Thymus (tissue), 11 donors: ENCODE measurements at regions not wholly inside any gene's neighbourhood (a gene's known extent, or its start where the extent isn't known, plus 50 kb on each side); places are given as distances from the start of the nearest gene placed in this dataset.
"Not testable (repeated sequence)": the region's sequence is repeated elsewhere in the genome, so short reads cannot be mapped to it uniquely, and the experiment has no call there.

Experiments used
- DNase-seq, 9 donors: peaks; one replicate each; pipeline ENCODE4 v3.0.0-alpha.2; 2013; ENCODE audit warnings: low spot score in 9 of 9, low read depth in 6 of 9, missing footprints in 1 of 9
- H3K27ac ChIP-seq, 2 donors: one replicate each; pipeline ENCODE4 v1.5.1; 2013; ENCODE audit warnings: control low read depth in 1 of 2, low read depth in 1 of 2, low read length in 1 of 2, mild to moderate bottlenecking in 1 of 2, moderate library complexity in 1 of 2
- H3K27me3 ChIP-seq, 2 donors: one replicate each; pipeline ENCODE4 v1.5.1; 2013; ENCODE audit warnings: low read length in 1 of 2; ENCODE audit not compliant: control insufficient read depth in 2 of 2, insufficient read depth in 1 of 2
- H3K36me3 ChIP-seq, 2 donors: one replicate each; pipeline ENCODE4 v1.5.1; 2013; ENCODE audit warnings: low read length in 1 of 2, mild to moderate bottlenecking in 1 of 2, moderate library complexity in 1 of 2; ENCODE audit not compliant: control insufficient read depth in 2 of 2, insufficient read depth in 2 of 2
- H3K4me1 ChIP-seq, 2 donors: one replicate each; pipeline ENCODE4 v1.5.1; 2013; ENCODE audit warnings: low read length in 2 of 2; ENCODE audit not compliant: control insufficient read depth in 2 of 2, insufficient read depth in 2 of 2
- H3K4me3 ChIP-seq, 2 donors: one replicate each; pipeline ENCODE4 v1.5.1; 2013; ENCODE audit warnings: low read length in 2 of 2, control low read depth in 1 of 2, mild to moderate bottlenecking in 1 of 2
- H3K9me3 ChIP-seq, 2 donors: one replicate each; pipeline ENCODE4 v1.5.1; 2013; ENCODE audit warnings: low read length in 1 of 2, mild to moderate bottlenecking in 1 of 2; ENCODE audit not compliant: control insufficient read depth in 2 of 2, insufficient read depth in 1 of 2
- WGBS: extraction: QIAGEN DNeasy Blood & Tissue Kit; methylation state at CpG from one replicate; pipeline ENCODE4 v1.1.7; 2013; 5-methylcytosine and 5-hydroxymethylcytosine counted together
- donor health status: healthy.

DNA sequence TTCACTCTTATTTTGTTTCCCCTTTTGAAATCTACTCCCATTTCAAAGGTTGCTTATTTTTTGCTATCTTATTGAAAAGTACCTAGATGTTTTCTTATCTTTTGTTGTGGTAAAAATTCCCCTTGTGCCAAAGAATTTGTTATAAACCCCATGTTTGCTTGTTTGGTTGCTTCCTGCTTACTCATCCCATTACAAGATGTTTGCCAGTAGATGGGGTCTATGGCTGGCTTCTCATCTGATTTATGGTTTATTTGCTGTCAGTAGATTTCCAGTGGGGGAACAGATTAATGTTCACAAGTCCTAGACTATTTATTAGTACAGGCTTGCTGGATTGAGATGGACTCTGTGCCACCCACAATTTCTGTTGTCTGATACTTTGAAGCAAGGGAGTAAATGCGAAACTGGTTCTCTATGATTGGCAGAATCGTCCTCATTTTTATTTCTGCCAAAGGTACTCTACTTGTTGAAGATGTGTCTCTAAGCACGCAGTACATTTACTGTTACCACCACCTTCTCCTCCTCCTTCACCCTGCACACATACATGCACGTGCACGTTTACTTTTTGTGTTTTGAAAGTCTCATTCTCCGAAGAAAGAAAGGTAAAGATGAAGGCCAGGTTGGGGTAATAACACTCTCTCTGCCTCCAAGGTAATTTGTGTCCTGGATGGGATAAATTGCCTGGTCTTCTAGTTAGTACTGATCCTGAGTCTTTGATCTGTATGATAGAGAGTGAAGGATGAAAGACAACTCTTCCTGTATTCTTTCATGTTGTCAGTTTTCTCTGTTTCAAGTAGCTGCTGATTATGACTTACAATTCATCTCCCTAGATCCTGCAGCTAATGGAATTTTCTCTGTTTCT is 117.2 kb upstream of the ATP2B1 start:
- H3K27me3 ChIP-seq: no peaks in the 10 kb centered on the region
- H3K4me3 ChIP-seq: no peak overlapping the region
- H3K9me3 ChIP-seq: no peaks in the 10 kb centered on the region
- H3K27ac ChIP-seq: no peak overlapping the region
- no peaks in the 10 kb centered on the region for H3K4me1 ChIP-seq
- no peak for DNase-seq
- no peaks in the 10 kb centered on the region for H3K36me3 ChIP-seq
- 92% methylated on average over 6 of the region's 6 CpGs for WGBS

DNA sequence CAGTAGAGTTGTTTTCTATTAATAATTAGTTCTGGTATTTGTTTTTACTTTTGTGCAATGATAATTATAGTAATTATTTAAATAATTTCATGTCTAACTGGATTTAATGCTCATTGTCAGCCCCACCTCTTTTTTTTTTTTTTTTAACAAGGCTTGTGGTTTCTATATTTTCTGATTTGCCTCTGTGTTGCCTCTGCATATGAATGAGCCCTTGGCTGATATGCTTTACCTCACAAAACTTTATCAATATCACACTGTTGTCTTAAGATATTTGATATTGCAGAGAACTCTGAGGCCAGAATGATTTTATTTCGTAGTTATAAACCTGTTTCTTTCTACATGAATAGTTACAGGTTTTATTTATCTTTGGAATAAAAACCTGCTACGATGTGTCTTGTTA is 116.2 kb upstream of the ATP2B1 start:
- Histone ChIP-seq H3K4me1 (no peaks in the 10 kb centered on the region), H3K27ac (no peak overlapping the region), H3K36me3 (no peaks in the 10 kb centered on the region), H3K9me3 (no peaks in the 10 kb centered on the region), H3K4me3 (no peak overlapping the region), H3K27me3 (no peaks in the 10 kb centered on the region)
- WGBS: 91% methylated on average over 2 of the region's 2 CpGs
- DNase-seq: no peak

DNA sequence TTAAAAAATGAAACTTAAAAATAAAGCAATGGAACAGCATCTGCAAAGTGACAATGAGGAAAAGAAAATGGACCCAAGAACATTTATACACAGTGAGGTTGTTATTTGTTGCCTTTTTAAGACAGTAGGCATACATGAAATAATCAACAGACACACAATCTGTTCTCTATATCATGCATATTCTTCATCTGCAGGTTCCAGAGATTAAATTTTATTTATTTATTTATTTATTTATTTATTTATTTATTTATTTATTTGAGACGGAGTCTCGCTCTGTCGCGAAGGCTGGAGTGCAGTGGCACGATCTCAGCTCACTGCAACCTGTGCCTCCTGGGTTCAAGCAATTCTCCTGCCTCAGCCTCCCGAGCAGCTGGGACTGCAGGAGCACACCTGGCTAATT is 114.4 kb upstream of the ATP2B1 start:
- not testable (repeated sequence) for H3K27ac ChIP-seq, H3K36me3 ChIP-seq, H3K9me3 ChIP-seq, DNase-seq, H3K4me3 ChIP-seq, H3K27me3 ChIP-seq, H3K4me1 ChIP-seq
- over 99% methylated on average over 6 of the region's 6 CpGs for WGBS

DNA sequence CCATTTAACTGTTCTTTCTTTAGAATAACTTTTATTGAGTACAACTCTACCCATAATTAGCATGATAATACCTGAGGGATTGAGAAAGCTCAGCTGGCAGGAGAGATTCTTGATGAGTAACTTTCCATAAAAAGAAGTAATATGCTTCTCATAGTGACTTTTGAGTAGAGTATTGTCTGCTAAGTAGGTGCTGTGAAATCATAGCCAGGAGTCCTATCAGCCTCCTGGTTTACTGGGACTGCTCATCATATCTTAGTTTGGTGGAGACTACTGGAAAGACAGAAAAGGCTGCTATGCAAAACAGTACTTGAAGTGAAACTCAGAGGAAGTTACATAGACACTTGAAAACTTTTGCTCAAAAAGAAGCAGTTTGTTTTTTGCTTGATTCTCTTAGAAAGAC is 113.3 kb upstream of the ATP2B1 start:
- Histone ChIP-seq H3K4me3 (no peak overlapping the region), H3K4me1 (no peaks in the 10 kb centered on the region), H3K36me3 (no peaks in the 10 kb centered on the region), H3K27me3 (no peaks in the 10 kb centered on the region), H3K9me3 (no peaks in the 10 kb centered on the region), H3K27ac (no peak overlapping the region)
- DNase-seq: no peak

DNA sequence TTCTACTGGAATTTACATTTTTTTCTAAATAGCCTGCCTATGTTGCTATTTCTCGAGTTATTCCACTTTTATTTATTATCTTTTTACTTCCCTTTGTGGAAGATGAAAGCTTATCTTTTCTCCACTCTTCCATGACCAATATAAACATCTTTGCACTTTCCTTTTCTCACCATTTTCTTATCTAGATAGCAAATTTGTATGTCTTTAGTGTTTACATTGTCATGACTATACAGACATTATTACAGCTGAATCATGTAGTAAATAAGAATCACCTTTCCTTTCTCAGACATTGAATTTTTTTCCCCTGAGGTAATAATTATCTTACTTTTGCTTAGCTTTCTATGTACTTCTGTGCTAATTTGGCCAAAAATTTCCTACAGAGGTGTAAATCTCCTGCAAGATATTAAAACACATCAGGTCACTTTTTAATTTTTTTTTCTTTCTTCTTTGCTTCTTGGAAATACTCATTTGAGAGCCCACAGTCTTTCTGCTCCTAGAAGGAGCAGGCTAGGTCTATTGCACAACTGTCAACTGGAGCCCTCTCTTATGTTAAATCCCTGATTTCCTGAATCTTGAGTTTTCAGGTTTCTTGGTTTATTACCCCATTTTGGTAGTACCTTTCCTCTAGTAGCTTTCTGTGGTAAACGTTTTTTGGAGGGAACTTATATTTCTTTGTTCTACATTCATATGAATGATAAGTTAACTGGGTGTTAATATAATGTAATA is 109.0 kb upstream of the ATP2B1 start:
- H3K9me3 ChIP-seq: no peaks in the 10 kb centered on the region
- H3K36me3 ChIP-seq: no peaks in the 10 kb centered on the region
- no peaks in the 10 kb centered on the region for H3K4me1 ChIP-seq
- WGBS: 72% methylated on average over 2 of the region's 2 CpGs
- H3K4me3 ChIP-seq: no peak overlapping the region
- no peaks in the 10 kb centered on the region for H3K27me3 ChIP-seq
- H3K27ac ChIP-seq: no peak overlapping the region
- no peak for DNase-seq

DNA sequence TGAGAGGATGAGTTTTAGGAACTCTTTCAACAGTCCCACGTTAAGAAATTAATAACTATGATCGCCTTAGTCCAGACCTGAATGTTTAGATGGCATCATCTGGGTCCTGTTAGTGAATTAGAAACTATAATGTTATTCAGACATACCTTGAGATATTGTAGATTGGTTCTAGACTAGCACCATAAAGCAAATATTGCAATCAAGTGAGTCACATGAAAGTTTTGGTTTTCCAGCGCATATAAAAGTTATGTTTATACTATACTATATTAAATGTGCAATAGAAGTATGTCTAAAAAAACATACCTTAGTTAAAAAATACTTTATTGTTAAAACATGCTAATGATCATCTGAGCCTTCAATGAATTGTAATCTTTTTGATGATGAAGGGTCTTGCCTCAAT is 106.6 kb upstream of the ATP2B1 start:
- 97% methylated on average over 3 of the region's 3 CpGs for WGBS
- DNase-seq: no peak
- no peaks in the 10 kb centered on the region for H3K4me1 ChIP-seq
- H3K36me3 ChIP-seq: no peaks in the 10 kb centered on the region
- H3K27ac ChIP-seq: no peak overlapping the region
- H3K27me3 ChIP-seq: no peaks in the 10 kb centered on the region
- H3K9me3 ChIP-seq: no peaks in the 10 kb centered on the region
- no peak overlapping the region for H3K4me3 ChIP-seq

DNA sequence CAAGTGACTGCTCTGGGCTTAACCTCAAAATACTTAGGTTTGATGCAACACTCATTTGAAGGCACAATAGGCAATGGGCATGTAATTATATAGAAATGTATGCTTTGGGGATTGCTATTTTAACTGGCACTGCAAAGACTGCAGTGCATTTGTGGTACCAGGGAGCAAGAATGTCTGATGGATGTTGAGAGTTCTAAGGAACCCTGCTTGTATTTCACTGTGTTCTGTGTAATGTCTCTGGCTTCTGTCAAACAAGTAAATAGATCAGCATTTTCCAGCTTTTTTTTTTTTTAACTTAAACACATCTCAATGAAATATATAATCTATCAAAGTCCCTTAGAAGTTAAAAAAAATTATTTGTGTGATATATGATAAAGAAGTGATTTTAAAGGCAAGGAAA is 94.8 kb upstream of the ATP2B1 start:
- no peaks in the 10 kb centered on the region for H3K9me3 ChIP-seq
- no peaks in the 10 kb centered on the region for H3K36me3 ChIP-seq
- no peak overlapping the region for H3K4me3 ChIP-seq
- H3K27me3 ChIP-seq: no peaks in the 10 kb centered on the region
- no peak overlapping the region for H3K27ac ChIP-seq
- no peaks in the 10 kb centered on the region for H3K4me1 ChIP-seq
- DNase-seq: no peak

DNA sequence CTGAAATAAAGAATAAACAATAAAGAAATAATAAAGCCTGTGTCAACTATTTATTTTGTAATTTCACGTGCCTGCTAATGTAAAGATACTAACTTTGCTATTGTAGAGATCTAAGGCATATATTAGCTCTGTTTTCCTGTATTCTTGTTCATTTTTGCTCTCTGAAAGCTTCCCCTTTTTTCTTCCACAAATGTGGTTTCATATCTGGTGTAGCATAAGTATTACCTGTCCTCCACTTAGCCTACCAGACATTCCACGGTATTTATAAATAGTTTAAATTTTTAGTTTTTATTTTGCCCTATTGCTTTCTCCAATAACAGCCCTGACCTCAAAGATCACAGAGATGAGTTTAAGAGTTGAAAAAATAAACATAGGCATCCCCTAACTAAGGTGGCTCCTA is 92.6 kb upstream of the ATP2B1 start:
- no peaks in the 10 kb centered on the region for H3K9me3 ChIP-seq
- no peaks in the 10 kb centered on the region for H3K36me3 ChIP-seq
- H3K4me3 ChIP-seq: no peak overlapping the region
- no peak overlapping the region for H3K27ac ChIP-seq
- 19% methylated on average over 2 of the region's 2 CpGs for WGBS
- no peaks in the 10 kb centered on the region for H3K4me1 ChIP-seq
- no peaks in the 10 kb centered on the region for H3K27me3 ChIP-seq
- no peak for DNase-seq

DNA sequence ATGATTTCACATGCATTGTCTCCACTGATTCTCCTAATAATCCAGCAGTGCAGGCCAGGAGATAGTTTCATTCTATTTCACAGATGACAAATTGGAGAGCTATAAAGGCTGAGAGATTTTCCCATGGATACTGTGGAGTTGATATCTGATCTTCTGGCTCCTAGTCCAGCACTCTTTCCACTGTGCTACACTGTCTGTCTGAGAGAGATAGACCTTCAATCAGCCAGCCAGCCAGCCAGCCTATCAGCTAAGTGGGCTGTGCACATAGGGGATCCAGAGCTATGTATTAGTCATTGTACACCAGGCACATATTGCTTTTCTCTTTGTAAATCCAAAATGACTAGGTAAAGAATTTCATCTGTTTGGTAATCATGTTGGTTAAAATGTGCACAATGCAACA is 91.8 kb upstream of the ATP2B1 start:
- Histone ChIP-seq H3K4me3 (no peak overlapping the region), H3K9me3 (no peaks in the 10 kb centered on the region), H3K4me1 (no peaks in the 10 kb centered on the region), H3K27ac (no peak overlapping the region), H3K27me3 (no peaks in the 10 kb centered on the region), H3K36me3 (no peaks in the 10 kb centered on the region)
- DNase-seq: no peak
